Right forelimb (tissue), 1 donor: ENCODE measurements at regions not wholly inside any gene's neighbourhood (a gene's known extent, or its start where the extent isn't known, plus 50 kb on each side); places are given as distances from the start of the nearest gene placed in this dataset.
"Not testable (repeated sequence)": the region's sequence is repeated elsewhere in the genome, so short reads cannot be mapped to it uniquely, and the experiment has no call there.

Experiments
- DNase-seq: peaks from one replicate; pipeline ENCODE4 v3.0.0-alpha.2; 2018

DNA sequence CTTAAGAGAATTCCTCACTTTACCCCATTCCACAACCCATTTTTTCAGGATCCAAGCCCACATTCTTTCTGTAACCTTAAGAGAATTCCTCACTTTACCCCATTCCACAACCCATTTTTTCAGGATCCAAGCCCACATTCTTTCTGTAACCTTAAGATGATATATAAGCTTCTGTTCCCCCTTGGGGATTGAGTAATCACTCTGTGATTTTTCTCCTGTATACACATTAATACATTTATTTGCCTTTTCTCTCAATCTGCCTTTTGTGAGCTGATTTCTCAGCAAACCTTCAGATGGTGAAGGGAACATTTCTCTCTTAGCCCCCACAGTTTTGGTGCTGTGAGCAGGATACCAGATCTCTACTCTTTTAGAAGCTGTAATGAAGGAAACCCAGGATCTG, 494.1 kb downstream of the TMEM135 start:
- not testable (repeated sequence) for DNase-seq

DNA sequence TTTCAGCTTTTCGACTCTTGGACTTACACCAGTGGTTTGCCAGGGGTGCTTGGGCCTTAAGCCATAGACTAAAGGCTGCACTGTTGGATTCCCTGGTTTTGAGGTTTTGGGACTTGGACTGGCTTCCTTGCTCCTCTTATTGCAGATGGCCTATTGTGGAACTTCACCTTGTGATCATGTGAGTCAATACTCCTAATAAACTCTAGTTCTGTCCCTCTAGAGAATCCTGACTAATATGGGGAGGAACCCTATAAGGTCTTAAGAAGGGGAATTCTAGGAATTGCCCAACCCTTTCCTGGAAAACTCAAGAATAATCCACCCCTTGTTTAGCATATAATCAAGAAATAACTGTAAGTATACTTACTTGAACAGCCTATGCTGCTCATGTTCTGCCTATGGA, 491.8 kb downstream of the TMEM135 start:
- no peak for DNase-seq

DNA sequence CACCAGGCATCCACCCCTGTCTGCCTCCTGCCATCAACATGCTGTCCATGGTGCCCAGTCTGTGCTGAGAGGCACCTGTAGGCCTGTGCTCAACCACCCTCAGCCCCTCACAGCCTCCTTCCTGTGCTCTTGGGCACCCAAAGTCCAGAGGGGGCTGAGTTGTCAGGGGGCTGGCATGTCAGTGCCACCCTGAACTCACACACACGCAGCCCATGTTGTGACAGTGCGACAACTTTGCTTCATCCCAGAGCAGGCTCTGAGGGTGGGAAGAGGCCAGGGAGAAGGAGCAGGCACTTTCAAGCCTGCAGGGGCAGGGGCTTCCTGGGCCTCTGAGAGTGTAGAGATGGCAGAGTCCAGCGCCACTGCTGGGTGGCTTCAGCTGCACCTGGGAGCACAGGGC, 491.0 kb downstream of the TMEM135 start:
- DNase-seq = no peak

DNA sequence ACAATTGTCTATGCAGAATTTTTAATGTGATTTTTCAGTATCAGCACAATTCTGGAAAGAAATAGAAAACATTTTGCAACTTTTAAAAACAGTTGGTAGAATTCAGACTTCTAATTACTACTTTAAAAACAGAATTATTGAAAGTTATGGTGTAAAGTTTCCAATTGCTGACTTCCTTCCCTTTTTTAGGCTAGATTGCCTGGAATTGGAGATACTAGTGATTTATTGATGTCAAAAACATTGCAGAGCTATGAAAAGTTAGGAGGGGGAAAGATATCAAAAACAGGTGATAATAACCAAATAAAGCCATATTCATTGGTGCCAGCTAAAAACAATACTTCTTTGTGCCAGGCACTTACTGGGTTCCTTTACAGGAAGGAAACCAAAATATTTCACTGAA, 485.5 kb downstream of the TMEM135 start:
- DNase-seq = no peak

DNA sequence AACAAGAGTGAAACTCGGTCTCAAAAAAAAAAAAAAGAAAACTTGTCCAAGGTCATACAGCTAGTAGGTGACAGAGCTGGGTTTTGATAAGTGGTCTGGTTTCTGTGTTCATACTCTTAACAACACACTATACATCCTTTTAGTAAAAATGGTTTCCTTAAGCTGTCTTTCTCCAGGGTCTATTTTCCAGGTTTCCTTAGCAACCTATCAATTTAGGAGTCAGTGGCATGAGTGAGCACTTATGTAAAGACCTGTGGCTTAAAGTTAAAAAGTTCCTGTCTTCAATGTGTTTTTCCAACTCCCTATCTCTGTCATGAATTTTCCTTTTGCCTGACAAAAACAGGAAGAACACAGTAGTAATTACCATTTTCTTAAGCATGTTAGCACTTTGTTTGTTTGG, 480.5 kb downstream of the TMEM135 start:
- no peak for DNase-seq

DNA sequence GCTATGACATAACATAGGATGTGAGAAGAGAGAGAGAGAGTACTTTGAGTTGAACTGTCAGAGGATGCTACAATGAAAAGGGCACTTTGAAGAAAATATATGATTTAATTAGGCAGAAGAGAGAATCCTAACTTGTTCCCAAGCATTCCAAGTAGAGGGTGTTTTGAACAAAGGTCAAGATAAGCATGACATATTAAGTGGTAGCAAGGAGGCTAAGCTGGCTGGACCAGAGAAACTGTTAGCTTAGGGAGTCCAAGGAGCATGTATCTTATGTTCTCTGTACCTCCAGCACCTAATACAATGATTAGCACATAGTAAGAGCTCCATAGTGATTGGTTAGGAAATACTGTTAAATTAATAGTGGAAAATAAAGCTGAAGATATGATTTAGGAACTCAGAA, 479.6 kb downstream of the TMEM135 start:
- no peak for DNase-seq

DNA sequence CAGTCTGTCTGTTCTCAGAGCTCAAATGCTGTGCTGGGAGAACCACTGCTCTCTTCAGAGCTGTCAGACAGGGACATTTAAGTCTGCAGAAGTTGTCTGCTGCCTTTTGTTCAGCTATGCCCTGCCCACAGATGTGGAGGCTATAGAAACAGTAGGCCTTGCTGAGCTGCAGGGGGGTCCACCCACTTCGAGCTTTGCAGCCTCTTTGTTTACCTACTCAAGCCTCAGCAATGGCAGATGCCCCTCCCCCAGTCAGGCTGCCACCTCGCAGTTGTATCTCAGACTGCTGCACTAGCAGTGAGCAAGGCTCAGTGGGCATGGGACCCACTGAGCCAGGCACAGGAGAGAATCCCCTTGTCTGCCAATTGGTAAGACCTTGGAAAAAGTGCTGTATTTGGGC, 470.0 kb downstream of the TMEM135 start:
- not testable (repeated sequence) for DNase-seq

DNA sequence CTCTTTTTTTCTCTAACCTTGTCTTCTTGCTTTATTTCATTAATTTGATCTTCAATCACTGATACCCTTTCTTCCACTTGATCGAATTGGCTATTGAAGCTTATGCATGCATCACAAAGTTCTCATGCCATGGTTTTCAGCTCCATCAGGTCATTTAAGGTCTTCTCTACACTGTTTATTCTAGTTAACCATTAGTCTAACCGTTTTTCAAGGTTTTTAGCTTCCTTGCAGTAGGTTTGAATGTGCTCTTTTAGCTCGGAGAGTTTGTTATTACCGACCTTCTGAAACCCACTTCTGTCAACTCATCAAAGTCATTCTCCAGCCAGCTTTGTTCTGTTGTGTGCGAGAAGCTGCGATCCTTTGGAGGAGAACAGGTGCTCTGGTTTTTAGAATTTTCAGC, 469.2 kb downstream of the TMEM135 start:
- DNase-seq = not testable (repeated sequence)

DNA sequence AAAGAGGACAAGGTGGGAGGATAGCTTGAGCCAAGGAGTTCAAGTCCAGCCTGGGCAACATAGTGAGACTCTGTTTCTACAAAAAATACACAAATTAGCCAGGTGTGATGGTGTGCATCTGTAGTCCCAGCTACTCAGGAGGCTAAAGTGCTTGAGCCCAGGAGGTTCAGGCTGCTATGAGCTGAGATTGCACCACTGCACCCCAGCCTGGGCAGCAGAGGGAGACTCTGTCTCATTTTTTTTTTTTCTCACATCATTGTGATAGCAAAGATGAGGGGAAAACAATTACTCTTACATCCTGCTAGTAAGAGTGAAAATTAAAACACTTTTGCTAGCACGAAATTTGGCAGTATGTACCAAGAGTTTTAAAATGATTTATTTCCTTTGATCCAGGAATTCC, 463.7 kb downstream of the TMEM135 start:
- DNase-seq = no peak

DNA sequence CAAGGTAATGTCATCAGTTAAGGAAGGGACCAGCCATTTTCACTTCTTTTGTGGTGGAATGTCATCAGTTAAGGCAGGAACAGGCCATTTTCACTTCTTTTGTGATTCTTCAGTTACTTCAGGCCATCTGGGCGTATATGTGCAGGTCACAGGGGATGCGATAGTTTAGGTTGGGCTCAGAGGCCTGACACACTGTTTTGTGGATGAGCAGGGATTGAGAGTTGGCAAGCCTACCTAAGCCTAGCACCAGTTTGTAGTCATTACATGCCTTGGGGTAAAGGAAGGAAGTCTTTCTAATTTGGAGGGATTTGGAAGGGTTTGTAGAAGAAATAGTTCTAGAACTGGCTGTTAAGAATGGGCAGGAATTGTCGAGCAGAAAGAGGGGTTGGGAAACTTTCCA, 457.2 kb downstream of the TMEM135 start:
- not testable (repeated sequence) for DNase-seq

DNA sequence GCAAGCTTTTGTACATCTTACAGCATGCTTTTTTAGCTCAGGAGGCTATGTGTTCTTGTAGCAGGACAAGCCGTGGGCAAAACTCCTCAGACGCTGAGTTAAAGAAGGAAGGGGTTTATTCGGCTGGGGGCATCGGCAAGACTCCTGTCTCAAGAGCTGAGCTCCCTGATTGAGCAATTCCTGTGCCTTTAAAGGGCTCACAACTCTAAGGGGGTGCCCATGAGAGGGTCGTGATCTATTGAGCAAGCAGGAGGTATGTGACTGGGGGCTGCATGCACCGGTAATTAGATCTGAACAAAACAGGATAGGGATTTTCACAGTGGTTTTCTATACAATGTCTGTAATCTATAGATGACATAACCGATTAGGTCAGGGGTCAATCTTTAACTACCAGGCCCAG, 456.3 kb downstream of the TMEM135 start:
- DNase-seq = not testable (repeated sequence)

DNA sequence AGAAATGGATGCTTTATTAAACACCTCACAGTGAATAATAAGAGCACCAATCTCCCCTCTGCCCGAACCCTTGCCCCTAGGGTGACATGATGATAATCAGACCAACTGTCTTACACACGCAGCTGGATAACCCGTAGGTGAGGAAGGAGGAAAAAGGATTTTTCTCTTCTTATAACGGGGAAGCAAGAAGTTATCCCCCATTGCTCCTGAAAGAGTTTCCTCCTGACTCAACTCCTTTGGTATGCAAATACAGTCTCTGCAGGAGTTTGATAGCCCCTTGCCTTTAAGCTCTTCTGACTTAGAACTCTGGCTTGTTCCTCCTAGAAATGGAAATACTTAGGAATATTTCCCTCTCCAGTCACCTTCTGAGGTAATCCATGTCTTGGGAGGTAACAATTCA, 455.8 kb downstream of the TMEM135 start:
- DNase-seq = no peak

DNA sequence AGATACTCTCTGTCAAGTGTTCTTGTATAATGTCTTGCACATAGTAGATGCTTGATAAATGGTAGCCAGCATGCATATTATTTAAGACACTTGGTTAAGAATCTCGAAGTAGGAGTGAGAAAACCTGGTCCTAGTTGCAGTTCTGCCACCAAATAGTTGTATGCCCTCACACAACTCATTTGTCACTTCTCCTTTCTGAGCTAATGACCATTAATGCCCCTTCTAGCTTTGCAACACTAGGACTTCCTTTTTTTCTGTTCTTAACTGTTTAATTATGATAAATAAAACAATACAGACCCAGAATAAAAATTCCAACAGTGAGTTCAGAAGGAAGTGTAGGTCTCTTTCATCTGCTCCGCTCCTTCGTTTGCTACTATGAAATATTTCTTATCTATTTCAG, 453.6 kb downstream of the TMEM135 start:
- DNase-seq = no peak

DNA sequence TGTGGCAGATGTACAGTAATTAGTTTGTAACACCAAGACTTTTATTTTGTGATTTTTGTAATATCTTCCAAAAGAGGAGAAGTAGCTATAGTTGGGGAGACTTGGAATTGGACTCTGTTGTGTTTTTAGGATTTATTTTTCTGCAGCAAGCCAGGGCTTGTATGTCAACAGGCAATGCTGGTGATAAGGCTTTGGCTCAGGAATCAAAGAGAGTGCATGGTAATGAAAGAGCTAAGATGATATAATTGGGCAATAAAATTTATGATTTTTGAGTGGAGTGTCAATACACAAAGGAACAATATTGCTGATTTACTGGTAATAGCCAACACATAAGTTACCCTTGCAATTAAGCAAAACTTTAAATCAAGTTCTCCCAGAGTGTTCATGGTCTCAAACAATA, 452.9 kb downstream of the TMEM135 start:
- DNase-seq = no peak

DNA sequence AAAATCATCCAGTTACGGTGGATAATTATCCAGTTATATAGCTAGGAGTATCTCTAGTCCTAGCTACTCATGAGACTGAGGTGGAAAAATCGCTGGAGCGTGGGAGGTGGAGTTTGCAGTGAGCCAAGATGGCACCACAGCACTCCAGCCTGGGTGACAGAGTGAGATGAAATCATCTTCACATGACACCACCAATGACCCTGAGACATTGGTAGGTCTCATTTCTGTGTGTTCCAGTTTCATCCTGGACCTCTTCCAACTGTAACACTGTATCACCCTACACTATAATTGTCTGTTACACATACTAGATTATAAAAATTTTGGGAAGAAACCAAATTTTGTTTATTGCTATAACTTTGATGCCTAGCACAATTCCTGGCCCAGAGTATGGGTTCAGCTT, 446.8 kb downstream of the TMEM135 start:
- no peak for DNase-seq

DNA sequence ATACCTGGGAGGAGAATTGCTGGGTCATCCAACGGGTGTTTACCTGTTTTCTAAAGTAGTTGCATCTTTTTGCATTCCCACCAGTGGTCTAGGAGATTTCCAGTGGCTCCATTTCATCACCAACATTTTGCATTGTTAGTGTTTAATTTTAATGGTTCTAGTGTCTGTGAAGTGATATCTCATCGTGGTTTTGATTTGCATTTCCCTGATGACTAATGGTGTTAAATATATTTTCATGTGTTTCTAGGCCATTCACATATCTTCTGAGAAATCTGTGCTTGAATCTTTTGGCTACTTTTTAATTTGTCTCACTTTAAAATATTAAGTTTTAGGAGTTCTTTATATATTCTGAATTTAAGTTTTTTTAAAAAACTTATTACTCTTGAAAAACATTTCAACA, 439.6 kb downstream of the TMEM135 start:
- DNase-seq = no peak

DNA sequence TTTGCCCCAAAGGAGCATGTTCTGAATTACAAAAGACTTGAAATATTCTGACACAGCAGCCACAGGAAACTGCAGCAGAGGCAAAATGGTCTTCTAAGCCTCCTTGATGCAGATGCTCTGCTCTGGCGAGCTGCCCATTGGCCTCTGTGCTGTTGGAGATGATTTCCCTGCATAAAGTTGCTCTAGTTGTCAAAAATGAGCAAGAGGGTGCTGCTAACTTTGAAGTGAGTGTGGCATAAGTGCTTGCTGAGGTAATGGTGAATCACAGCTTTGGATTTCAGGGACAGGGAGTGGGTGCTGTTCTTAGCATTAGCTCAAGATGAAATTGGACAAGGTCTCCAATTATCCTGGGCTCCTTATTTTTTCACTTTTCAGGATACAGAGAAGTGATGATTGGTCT, 435.4 kb downstream of the TMEM135 start:
- DNase-seq = no peak

DNA sequence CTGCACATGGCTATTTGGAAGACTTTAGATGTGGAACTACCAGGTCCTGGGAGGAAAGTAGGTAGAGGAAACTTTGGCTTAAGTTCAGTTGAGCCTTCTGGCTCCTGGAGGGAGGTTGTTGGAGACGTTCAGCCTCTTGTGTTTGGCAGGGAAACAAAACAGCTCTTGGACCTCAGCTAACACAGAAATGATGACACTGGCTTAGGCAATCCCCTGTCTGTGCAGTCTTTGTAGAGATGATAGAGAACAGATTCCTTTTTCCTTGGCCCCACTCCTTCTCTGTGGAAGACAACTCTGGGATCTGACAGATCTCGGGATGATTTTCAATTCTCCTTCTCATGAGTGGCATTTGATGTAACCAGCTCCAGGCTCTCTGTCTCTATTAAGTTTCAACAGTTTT, 428.5 kb downstream of the TMEM135 start:
- DNase-seq = no peak

DNA sequence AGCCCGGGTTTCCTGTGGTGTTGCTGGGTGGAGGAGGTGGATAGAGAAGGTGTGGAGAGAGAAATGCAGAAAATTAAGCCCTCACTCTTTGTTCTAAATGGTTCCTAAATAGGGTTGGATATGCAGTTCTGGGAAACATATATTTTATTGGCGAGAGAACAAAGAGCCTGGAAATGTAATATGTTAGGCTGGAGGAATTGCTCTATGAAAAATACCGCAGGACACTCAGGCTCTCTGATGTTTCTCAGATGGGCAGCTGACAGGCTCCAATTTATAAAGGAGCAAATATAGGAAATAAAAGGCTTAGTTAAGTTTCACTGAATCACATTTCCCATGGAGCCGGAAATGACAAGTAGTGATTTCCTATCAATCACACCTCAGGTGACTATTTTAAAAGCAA, 428.0 kb downstream of the TMEM135 start:
- no peak for DNase-seq

DNA sequence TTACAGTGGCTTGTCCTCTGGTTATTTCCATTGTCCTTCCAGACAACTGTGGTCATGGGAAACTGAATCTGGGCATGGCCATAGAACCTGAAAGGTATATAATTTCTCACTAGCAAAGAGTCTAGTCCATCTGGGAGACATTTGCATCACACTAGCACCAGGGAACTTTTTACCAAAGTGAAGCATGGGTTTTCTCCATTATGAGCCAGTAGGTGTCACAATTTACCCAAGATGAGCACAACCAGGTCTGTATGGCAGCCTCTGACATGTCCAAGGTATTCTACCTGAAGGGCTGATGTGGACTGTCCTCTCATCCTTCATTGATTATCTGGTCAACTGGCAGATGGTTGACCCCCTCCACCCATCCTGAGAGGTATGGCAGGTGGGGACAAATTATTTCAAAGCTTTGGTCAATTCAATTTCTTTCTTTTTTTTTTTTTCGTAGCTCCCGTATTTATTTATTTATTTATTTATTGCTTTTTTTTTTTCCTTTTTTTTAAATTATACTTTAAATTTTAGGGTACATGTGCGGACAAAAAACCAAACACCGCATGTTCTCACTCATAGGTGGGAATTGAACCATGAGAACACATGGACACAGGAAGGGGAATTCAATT, 425.9 kb downstream of the TMEM135 start:
- no peak for DNase-seq

DNA sequence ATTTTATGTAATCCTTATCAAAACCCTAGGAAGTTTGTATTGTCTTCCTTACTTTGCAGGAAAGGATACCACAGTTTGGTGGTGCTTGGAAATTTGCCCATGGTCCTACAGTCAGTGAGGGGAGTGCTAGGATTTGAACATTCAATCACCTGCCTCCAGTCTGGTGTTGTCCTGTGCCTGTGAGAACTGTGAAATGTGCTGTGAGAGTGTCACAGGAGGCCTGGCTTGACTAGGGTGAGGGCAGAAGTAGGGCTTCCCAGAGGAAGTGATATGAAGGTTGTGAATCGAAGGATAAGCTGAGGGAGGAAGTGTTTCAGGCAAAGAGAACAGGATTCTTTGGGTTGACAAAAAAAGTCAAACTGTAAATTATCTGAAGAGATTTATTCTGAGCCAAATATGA, 424.4 kb downstream of the TMEM135 start:
- DNase-seq = no peak

DNA sequence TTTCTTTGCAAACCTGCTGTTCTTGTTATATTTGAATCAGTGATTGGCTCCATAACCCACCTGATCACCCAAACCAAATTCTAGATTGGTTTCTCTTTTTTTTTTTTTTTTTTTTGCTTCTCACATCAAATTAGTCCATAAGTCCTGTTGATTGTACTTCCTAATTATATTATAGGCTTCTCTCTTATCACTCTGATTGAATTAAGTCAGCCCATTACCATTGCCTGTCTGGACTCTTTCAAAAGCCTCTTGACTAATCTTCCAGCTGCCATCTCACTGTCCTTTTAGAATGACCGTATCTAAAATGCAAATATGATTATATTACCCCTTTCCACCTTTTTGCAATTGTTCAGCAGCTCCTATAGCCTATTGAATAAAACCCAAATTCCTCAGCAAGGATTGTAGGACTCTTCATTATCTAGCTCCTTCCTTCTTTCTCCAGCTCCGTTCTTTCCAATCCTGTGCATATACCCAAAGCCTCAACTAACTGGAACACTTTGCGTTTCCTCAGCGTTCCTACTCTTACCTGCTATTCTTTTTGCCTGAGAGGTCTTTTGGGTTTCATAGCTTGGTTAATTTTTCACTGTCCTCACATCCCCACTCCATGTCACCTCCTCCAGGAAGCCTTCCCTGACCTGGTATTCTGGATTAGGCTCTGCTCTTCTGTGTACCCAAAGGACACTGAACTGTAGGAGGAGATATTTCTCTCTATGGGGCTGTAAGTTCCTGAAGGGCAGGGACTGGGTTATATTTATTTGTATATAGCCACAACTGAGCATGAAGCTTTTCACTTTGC, 423.3 kb downstream of the TMEM135 start:
- DNase-seq = no peak

DNA sequence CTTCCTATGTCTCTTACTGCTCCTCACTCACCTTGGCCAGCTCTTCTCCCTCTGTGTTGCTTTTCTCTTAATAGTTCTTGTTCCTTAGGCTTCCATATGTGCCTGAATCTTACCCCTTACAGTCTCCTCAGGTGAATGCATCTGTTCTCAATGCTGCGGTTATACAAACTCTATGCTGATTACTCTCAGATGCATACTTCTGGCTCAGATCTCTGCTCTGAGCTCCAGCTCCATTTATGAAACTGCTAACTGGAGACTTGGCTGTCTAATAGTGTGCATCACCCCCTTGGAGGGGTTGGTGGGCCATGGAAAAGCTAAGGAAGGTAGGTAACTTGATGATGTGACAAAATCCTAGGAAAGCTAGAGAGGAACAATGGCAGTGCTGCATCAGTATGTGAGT, 422.5 kb downstream of the TMEM135 start:
- DNase-seq = no peak

DNA sequence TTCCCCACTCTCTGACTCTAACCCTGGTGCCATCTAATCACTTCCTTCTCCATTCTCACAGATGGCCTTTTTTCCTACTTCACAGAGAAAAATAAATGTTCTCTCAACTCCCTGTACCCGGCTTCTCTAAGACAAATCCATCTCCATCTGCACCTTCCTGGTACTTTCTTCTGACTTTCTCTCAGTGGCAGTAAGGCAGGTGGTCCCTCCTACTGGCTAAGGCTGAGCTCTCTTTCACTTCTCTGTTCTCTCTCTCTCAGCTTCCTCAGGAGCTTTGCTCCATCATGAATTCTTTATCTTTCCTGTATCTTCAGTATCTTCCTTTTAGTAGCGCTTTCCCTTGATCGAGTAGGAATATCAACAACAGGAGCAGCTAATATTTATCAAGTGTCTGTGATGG, 421.6 kb downstream of the TMEM135 start:
- no peak for DNase-seq

DNA sequence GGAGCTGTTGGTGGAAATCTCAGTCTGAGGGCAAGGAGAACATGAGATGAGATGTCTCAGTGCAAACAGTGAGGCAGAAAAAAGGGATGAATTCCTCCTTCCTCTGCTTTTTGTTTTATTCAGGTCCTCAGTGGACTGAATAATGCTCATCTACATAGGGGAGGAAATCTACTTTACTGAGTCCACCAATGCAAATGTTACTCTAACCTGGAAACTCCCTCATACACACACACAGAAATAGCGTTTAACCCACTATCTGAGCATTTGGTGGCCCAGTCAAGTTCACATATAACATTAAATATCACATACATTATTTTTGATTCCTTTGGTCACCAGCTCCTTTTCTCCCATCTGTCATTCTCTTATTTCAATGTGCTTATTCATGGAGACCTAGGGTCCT, 418.8 kb downstream of the TMEM135 start:
- DNase-seq = no peak
